Astrocyte (in vitro differentiated cells and primary cell): ENCODE measurements at regions not wholly inside any gene's neighbourhood (a gene's known extent, or its start where the extent isn't known, plus 50 kb on each side); places are given as distances from the start of the nearest gene placed in this dataset.

Source experiments
- DNase-seq: peaks from one replicate; pipeline ENCODE4 v3.0.0-alpha.2; 2010; ENCODE audit warnings: low read depth
- FAIRE-seq: peaks from 2 replicates; lab custom pipeline; 2011; peaks lifted over from hg19 to GRCh38; lab: Jason Lieb, UNC
- H2AFZ ChIP-seq: 2 replicates; pipeline ENCODE4 v1.6.0; 2012; ENCODE audit warnings: low read depth, low read length, inconsistent platforms
- H3K27ac ChIP-seq: 2 replicates; pipeline ENCODE4 v1.5.1; 2011; ENCODE audit warnings: low read depth, low read length, inconsistent platforms
- H3K27me3 ChIP-seq: 2 replicates; pipeline ENCODE4 v1.6.0; 2011; ENCODE audit warnings: low read length, inconsistent platforms; ENCODE audit not compliant: insufficient read depth
- H3K36me3 ChIP-seq: 2 replicates; pipeline ENCODE4 v1.5.1; 2011; ENCODE audit warnings: low read length, inconsistent platforms; ENCODE audit not compliant: insufficient read depth
- H3K4me1 ChIP-seq: 2 replicates; pipeline ENCODE4 v1.5.1; 2011; ENCODE audit warnings: low read length, inconsistent platforms; ENCODE audit not compliant: insufficient read depth
- H3K4me2 ChIP-seq: 2 replicates; pipeline ENCODE4 v1.6.0; 2012; ENCODE audit warnings: low read length, inconsistent platforms
- H3K4me3 ChIP-seq: 2 replicates; pipeline ENCODE4 v1.5.1; 2011; ENCODE audit warnings: low read depth, mild to moderate bottlenecking, low read length, inconsistent platforms; ENCODE audit not compliant: insufficient read depth
- H3K79me2 ChIP-seq: 2 replicates; pipeline ENCODE4 v1.6.0; 2012; ENCODE audit warnings: mild to moderate bottlenecking, low read length, inconsistent platforms; ENCODE audit not compliant: insufficient read depth
- H3K9ac ChIP-seq: 2 replicates; pipeline ENCODE4 v1.6.0; 2012; ENCODE audit warnings: mild to moderate bottlenecking, low read length, inconsistent platforms
- H3K9me3 ChIP-seq: 2 replicates; pipeline ENCODE4 v1.5.1; 2012; ENCODE audit warnings: low read depth, mild to moderate bottlenecking, low read length, inconsistent platforms; ENCODE audit not compliant: insufficient read depth
- H4K20me1 ChIP-seq: 2 replicates; pipeline ENCODE4 v1.6.0; 2012; ENCODE audit warnings: low read length, inconsistent platforms; ENCODE audit not compliant: insufficient read depth
- H3K27ac Mint-ChIP-seq: one replicate; pipeline ENCODE4 v1.8.0; 2021; ENCODE audit warnings: mild to moderate bottlenecking, mixed read lengths; ENCODE audit not compliant: unreplicated experiment
- H3K27me3 Mint-ChIP-seq: one replicate; pipeline ENCODE4 v1.8.0; 2021; ENCODE audit warnings: low read depth, mixed read lengths; ENCODE audit not compliant: unreplicated experiment
- H3K36me3 Mint-ChIP-seq: one replicate; pipeline ENCODE4 v1.8.0; 2021; ENCODE audit warnings: low read depth, mixed read lengths; ENCODE audit not compliant: unreplicated experiment
- H3K4me1 Mint-ChIP-seq: one replicate; pipeline ENCODE4 v1.8.0; 2021; ENCODE audit warnings: low read depth, mixed read lengths; ENCODE audit not compliant: unreplicated experiment
- H3K4me3 Mint-ChIP-seq: one replicate; pipeline ENCODE4 v1.8.0; 2021; ENCODE audit warnings: mild to moderate bottlenecking, moderate library complexity, mixed read lengths; ENCODE audit not compliant: unreplicated experiment
- H3K9me3 Mint-ChIP-seq: one replicate; pipeline ENCODE4 v1.8.0; 2021; ENCODE audit warnings: mild to moderate bottlenecking, mixed read lengths; ENCODE audit not compliant: unreplicated experiment
- EZH2 ChIP-seq: IDR thresholded peaks from 2 replicates; pipeline ENCODE4 v1.6.1; 2012; ENCODE audit warnings: mild to moderate bottlenecking, low read length, inconsistent platforms; ENCODE audit not compliant: insufficient read depth
- TF ChIP-seq, protein P1 (sequence below): IDR thresholded peaks from 2 replicates; pipeline ENCODE4 v1.5.1; 2011; ENCODE audit warnings: low read depth, mild to moderate bottlenecking, inconsistent platforms, low read length, moderate library complexity; ENCODE audit not compliant: insufficient read depth

GRCh38 chr2:177059293-177059692 lies 153.3 kb upstream of the HNRNPA3 start:
- no peaks in the 10 kb centered on the region for H3K27me3 ChIP-seq
- no peak overlapping the region for H3K27ac ChIP-seq
- Mint-ChIP-seq H3K4me1 (no peaks in the 10 kb centered on the region), H3K4me3 (no peak overlapping the region), H3K36me3 (no peaks in the 10 kb centered on the region), H3K27me3 (no peaks in the 10 kb centered on the region), H3K27ac (no peak overlapping the region), H3K9me3 (no peaks in the 10 kb centered on the region)
- H2AFZ ChIP-seq: no peak overlapping the region
- no peaks in the 10 kb centered on the region for H3K79me2 ChIP-seq
- H3K4me1 ChIP-seq: no peaks in the 10 kb centered on the region
- no peak overlapping the region for H3K9ac ChIP-seq
- no peaks in the 10 kb centered on the region for H3K36me3 ChIP-seq
- no peaks in the 10 kb centered on the region for H3K9me3 ChIP-seq
- no peaks in the 10 kb centered on the region for H4K20me1 ChIP-seq
- no peak overlapping the region for H3K4me2 ChIP-seq
- DNase-seq: no peak
- H3K4me3 ChIP-seq: no peak overlapping the region
- FAIRE-seq: no peak
- TF ChIP-seq, protein P1, sequence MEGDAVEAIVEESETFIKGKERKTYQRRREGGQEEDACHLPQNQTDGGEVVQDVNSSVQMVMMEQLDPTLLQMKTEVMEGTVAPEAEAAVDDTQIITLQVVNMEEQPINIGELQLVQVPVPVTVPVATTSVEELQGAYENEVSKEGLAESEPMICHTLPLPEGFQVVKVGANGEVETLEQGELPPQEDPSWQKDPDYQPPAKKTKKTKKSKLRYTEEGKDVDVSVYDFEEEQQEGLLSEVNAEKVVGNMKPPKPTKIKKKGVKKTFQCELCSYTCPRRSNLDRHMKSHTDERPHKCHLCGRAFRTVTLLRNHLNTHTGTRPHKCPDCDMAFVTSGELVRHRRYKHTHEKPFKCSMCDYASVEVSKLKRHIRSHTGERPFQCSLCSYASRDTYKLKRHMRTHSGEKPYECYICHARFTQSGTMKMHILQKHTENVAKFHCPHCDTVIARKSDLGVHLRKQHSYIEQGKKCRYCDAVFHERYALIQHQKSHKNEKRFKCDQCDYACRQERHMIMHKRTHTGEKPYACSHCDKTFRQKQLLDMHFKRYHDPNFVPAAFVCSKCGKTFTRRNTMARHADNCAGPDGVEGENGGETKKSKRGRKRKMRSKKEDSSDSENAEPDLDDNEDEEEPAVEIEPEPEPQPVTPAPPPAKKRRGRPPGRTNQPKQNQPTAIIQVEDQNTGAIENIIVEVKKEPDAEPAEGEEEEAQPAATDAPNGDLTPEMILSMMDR: no peak
- no peak for TF ChIP-seq EZH2

- Mint-ChIP-seq H3K27me3 (no peaks in the 10 kb centered on the region), H3K4me3 (no peak overlapping the region), H3K36me3 (no peaks in the 10 kb centered on the region), H3K9me3 (no peaks in the 10 kb centered on the region), H3K27ac (no peak overlapping the region), H3K4me1 (no peaks in the 10 kb centered on the region)
- TF ChIP-seq EZH2: no peak
- TF ChIP-seq, protein P1: no peak
- no peaks in the 10 kb centered on the region for H4K20me1 ChIP-seq
- H3K27me3 ChIP-seq: no peaks in the 10 kb centered on the region
- no peak overlapping the region for H3K9ac ChIP-seq
- no peaks in the 10 kb centered on the region for H3K9me3 ChIP-seq
- H3K27ac ChIP-seq: no peak overlapping the region
- no peak overlapping the region for H2AFZ ChIP-seq
- DNase-seq (no peak), FAIRE-seq (no peak)
- H3K4me3 ChIP-seq: no peak overlapping the region
- no peaks in the 10 kb centered on the region for H3K4me1 ChIP-seq
- no peak overlapping the region for H3K4me2 ChIP-seq
- H3K79me2 ChIP-seq: no peaks in the 10 kb centered on the region
- no peaks in the 10 kb centered on the region for H3K36me3 ChIP-seq
These were observed 149.3 kb upstream of the HNRNPA3 start for GRCh38 chr2:177063331-177063730.

- no peaks in the 10 kb centered on the region for H3K9me3 Mint-ChIP-seq
- no peaks in the 10 kb centered on the region for H3K79me2 ChIP-seq
- H3K27ac ChIP-seq: no peak overlapping the region
- no peak for FAIRE-seq
- no peaks in the 10 kb centered on the region for H3K4me1 Mint-ChIP-seq
- no peak overlapping the region for H3K4me3 ChIP-seq
- no peak overlapping the region for H3K4me3 Mint-ChIP-seq
- TF ChIP-seq, protein P1: no peak
- no peak for TF ChIP-seq EZH2
- H3K36me3 Mint-ChIP-seq: no peaks in the 10 kb centered on the region
- no peak overlapping the region for H3K27ac Mint-ChIP-seq
- peaks cover 3% of the 10 kb centered on the region for H3K27me3 Mint-ChIP-seq
- no peaks in the 10 kb centered on the region for H3K27me3 ChIP-seq
- no peak overlapping the region for H2AFZ ChIP-seq
- H3K9ac ChIP-seq: no peak overlapping the region
- H3K9me3 ChIP-seq: no peaks in the 10 kb centered on the region
- H3K36me3 ChIP-seq: no peaks in the 10 kb centered on the region
- no peaks in the 10 kb centered on the region for H3K4me1 ChIP-seq
- no peak overlapping the region for H3K4me2 ChIP-seq
- no peaks in the 10 kb centered on the region for H4K20me1 ChIP-seq
- no peak for DNase-seq
These were observed 148.2 kb upstream of the HNRNPA3 start for GRCh38 chr2:177064422-177064821.
